LNCaP clone FGC (cell line): ENCODE measurements at regions not wholly inside any gene's neighbourhood (a gene's known extent, or its start where the extent isn't known, plus 50 kb on each side); places are given as distances from the start of the nearest gene placed in this dataset.
A peak's percentile ranks its signal among the peaks of the same experiment; 100 is the strongest.

ENCODE experiments used
- DNase-seq: peaks from one replicate; pipeline ENCODE4 v3.0.0-alpha.2; 2011; ENCODE audit warnings: low read depth
- H3K4me3 ChIP-seq: 2 replicates; pipeline ENCODE4 v1.5.1; 2011; ENCODE audit warnings: mild to moderate bottlenecking, low read depth, low read length, control low read depth
- CTCF ChIP-seq: IDR thresholded peaks from 2 replicates; pipeline ENCODE4 v1.5.1; 2012; ENCODE audit warnings: mild to moderate bottlenecking; ENCODE audit not compliant: control insufficient read depth, insufficient read depth; ENCODE audit errors: extremely low read depth

- DNase-seq = peak; percentile 19
- H3K4me3 ChIP-seq = no peak overlapping the region
- TF ChIP-seq CTCF = no peak
Measured at GRCh38 chr18:62450546-62451410, 72.0 kb upstream of the ZCCHC2 start.

GRCh38 chr18:62452280-62452831 is 70.5 kb upstream of the ZCCHC2 start:
- H3K4me3 ChIP-seq = no peak overlapping the region
- TF ChIP-seq CTCF = no peak
- DNase-seq = no peak

GRCh38 chr18:62453864-62454263 is 69.0 kb upstream of the ZCCHC2 start:
- no peak overlapping the region for H3K4me3 ChIP-seq
- no peak for TF ChIP-seq CTCF
- DNase-seq = no peak

GRCh38 chr18:62454527-62454926 is 68.3 kb upstream of the ZCCHC2 start:
- DNase-seq = no peak
- no peak overlapping the region for H3K4me3 ChIP-seq
- no peak for TF ChIP-seq CTCF

- no peak overlapping the region for H3K4me3 ChIP-seq
- no peak for DNase-seq
- no peak for TF ChIP-seq CTCF
Measured at GRCh38 chr18:62455222-62455621, 67.6 kb upstream of the ZCCHC2 start.

GRCh38 chr18:62457877-62458276 is 64.9 kb upstream of the ZCCHC2 start:
- no peak for TF ChIP-seq CTCF
- DNase-seq = no peak
- H3K4me3 ChIP-seq = no peak overlapping the region

- peak; percentile 51 for TF ChIP-seq CTCF
- DNase-seq = no peak
- H3K4me3 ChIP-seq = no peak overlapping the region
Measured at GRCh38 chr18:62458346-62458745, 64.5 kb upstream of the ZCCHC2 start.
